ENCODE measurements at regions not wholly inside any gene's neighbourhood (a gene's known extent, or its start where the extent isn't known, plus 50 kb on each side); places are given as distances from the start of the nearest gene placed in this dataset.

- TF ChIP-seq CTCF (IDR thresholded peaks at IDR 0.05 in 2 of 3, conservative IDR thresholded peaks at IDR 0.05 in 1 of 3; ENCODE audit: insufficient read depth in 2 of 3, low read depth in 1 of 3, low read length in 3 of 3) (peak; percentile 15 to 26 (median 17); a peak in 2 of 6 replicates), SRSF3 (IDR thresholded peaks at IDR 0.05; ENCODE audit: insufficient read depth, low read length) (no peak), HCFC1 (IDR thresholded peaks at IDR 0.05; ENCODE audit: low read depth, low read length) (no peak), CBX2 (IDR thresholded peaks at IDR 0.05; ENCODE audit: insufficient read depth, low read length, poor library complexity, severe bottlenecking) (no peak), NR2F6 (CRISPR knock-in tag; IDR thresholded peaks at IDR 0.05) (no peak), SMC3 (conservative IDR thresholded peaks at IDR 0.05; ENCODE audit: insufficient read depth, low read depth, low read length) (no peak), DNMT1 (IDR thresholded peaks at IDR 0.05) (no peak), HSF4 (CRISPR knock-in tag; IDR thresholded peaks at IDR 0.05; ENCODE audit: borderline replicate concordance) (no peak), U2AF2 (optimal IDR thresholded peaks at IDR 0.05; ENCODE audit: low read depth, low read length) (no peak), RBM22 (IDR thresholded peaks at IDR 0.05; ENCODE audit: low read depth, low read length, poor library complexity, severe bottlenecking) (no peak), POLR2A (conservative IDR thresholded peaks at IDR 0.05) (no peak), ZBTB43 (CRISPR knock-in tag; IDR thresholded peaks at IDR 0.05) (no peak)
These were observed 201.5 kb upstream of the FAM241A start for GRCh38 chr4:111943796-111944203.
